ENCODE measurements at regions not wholly inside any gene's neighbourhood (a gene's known extent, or its start where the extent isn't known, plus 50 kb on each side); places are given as distances from the start of the nearest gene placed in this dataset.

DNA sequence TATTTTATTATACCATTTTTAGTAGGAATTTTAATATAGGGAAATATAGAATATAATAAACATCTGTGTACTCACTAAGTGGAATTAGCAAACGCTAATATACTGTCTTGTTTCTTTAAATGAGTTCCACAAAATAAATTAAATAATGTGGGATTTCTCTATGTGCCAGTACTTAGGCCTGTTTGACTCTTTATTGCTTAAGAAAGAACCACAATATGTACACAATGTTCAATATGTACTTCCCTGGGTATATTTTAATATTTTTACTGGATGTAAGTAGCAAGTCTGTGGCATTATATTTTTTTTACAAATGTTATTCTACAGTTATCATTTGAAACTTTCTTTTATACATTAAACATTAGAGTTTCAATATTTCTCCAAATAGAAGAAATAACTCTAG lies 92.5 kb upstream of the CARD18 start:
- H3K9me3 ChIP-seq (replicated peaks in 1 of 3) = no peaks in the 10 kb centered on the region
- TF ChIP-seq, protein P1, sequence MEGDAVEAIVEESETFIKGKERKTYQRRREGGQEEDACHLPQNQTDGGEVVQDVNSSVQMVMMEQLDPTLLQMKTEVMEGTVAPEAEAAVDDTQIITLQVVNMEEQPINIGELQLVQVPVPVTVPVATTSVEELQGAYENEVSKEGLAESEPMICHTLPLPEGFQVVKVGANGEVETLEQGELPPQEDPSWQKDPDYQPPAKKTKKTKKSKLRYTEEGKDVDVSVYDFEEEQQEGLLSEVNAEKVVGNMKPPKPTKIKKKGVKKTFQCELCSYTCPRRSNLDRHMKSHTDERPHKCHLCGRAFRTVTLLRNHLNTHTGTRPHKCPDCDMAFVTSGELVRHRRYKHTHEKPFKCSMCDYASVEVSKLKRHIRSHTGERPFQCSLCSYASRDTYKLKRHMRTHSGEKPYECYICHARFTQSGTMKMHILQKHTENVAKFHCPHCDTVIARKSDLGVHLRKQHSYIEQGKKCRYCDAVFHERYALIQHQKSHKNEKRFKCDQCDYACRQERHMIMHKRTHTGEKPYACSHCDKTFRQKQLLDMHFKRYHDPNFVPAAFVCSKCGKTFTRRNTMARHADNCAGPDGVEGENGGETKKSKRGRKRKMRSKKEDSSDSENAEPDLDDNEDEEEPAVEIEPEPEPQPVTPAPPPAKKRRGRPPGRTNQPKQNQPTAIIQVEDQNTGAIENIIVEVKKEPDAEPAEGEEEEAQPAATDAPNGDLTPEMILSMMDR (IDR thresholded peaks at IDR 0.05) = no peak
- TF ChIP-seq POLR2A (IDR thresholded peaks at IDR 0.05) = no peak
- H3K4me3 ChIP-seq = no peak overlapping the region
- no peaks in the 10 kb centered on the region for H3K27me3 ChIP-seq
- no peaks in the 10 kb centered on the region for H3K36me3 ChIP-seq (replicated peaks in 1 of 2)
- no peak for DNase-seq
- intact Hi-C loops (cut with DNase I) = no loop called here
- no peak overlapping the region for H3K27ac ChIP-seq
- WGBS, 4 donors = 65 to 88% (median 68%) methylated on average over 1 of the region's 1 CpG
- no peaks in the 10 kb centered on the region for H3K4me1 ChIP-seq (replicated peaks in 1 of 2)

DNA sequence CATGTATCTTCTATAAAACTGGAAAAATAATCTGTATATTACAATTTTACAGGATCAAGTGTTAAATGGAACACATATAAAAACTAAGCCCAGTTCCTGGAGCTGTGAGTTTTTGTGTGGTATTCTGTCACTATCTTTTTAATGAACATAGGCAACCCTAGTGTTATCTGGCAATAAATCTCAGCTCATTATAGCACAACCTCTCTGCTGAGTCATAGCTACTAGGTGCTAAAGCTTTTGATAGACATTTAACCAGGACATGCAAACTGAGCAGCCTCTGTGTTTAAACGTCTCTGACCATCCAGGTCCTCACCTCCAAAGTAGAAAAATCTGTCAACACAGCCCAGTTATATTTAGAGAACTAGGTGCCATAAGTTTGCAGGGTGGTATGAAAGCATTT lies 91.0 kb upstream of the CARD18 start:
- H3K4me3 ChIP-seq = no peak overlapping the region
- no peaks in the 10 kb centered on the region for H3K9me3 ChIP-seq (replicated peaks in 1 of 3)
- WGBS, 4 donors = 50 to 73% (median 63%) methylated on average over 1 of the region's 1 CpG
- intact Hi-C loops (cut with DNase I) = no loop called here
- no peaks in the 10 kb centered on the region for H3K4me1 ChIP-seq (replicated peaks in 1 of 2)
- H3K36me3 ChIP-seq (replicated peaks in 1 of 2) = no peaks in the 10 kb centered on the region
- no peak overlapping the region for H3K27ac ChIP-seq
- DNase-seq = no peak
- H3K27me3 ChIP-seq = no peaks in the 10 kb centered on the region
- no peak for TF ChIP-seq POLR2A (IDR thresholded peaks at IDR 0.05)
- TF ChIP-seq, protein P1 (IDR thresholded peaks at IDR 0.05) = no peak

DNA sequence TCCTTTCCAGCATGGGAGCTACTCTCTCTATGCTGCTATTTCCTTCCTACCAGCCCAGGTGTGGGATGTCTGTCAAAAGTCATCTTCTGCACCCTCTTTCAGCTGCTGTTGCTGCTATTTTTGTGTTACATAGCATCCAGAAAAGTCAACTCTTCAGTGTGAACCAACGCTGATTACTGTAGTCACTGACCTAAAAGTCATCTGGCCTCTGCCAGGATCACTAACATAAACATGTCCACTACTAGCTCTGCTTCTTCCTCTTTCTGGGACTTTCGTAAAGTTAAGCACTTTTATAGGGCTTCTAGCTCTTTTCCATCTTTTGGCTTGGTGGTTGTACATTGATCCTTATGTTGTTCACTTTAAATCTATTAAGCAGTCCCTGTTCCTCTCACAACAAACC lies 90.2 kb upstream of the CARD18 start:
- Histone ChIP-seq H3K9me3 (replicated peaks in 1 of 3) (no peaks in the 10 kb centered on the region), H3K27ac (no peak overlapping the region), H3K27me3 (no peaks in the 10 kb centered on the region), H3K4me1 (replicated peaks in 1 of 2) (no peaks in the 10 kb centered on the region), H3K36me3 (replicated peaks in 1 of 2) (no peaks in the 10 kb centered on the region), H3K4me3 (no peak overlapping the region)
- 54 to 78% (median 69%) methylated on average over 2 of the region's 2 CpGs for WGBS, 4 donors
- DNase-seq = no peak
- intact Hi-C loops (cut with DNase I) = no loop called here
- TF ChIP-seq POLR2A (IDR thresholded peaks at IDR 0.05) = no peak
- TF ChIP-seq, protein P1 (IDR thresholded peaks at IDR 0.05) = no peak

DNA sequence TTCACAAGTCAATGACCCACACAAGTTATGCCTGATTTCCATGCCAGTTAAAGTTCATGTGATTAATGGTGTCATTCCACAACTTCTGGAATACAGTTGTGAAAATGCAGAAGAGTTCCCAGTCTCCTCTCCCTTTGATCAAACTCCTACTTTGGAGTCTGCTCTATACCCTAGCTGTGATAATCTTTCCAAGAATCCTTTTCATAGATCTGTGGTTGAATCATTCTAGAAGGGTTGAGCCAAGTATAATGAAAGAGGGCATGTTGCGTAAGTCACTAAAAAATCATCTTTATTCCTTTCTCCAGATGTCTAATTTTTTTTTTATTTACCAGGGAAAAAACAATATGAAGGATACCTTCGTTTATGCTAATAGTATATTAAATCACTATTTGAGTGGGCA lies 89.7 kb upstream of the CARD18 start:
- Histone ChIP-seq H3K9me3 (replicated peaks in 1 of 3) (no peaks in the 10 kb centered on the region), H3K4me1 (replicated peaks in 1 of 2) (no peaks in the 10 kb centered on the region), H3K36me3 (replicated peaks in 1 of 2) (no peaks in the 10 kb centered on the region), H3K4me3 (no peak overlapping the region), H3K27me3 (no peaks in the 10 kb centered on the region), H3K27ac (no peak overlapping the region)
- DNase-seq = no peak
- intact Hi-C loops (cut with DNase I) = no loop called here
- 67 to 82% (median 72%) methylated on average over 2 of the region's 2 CpGs for WGBS, 4 donors
- TF ChIP-seq, protein P1 (IDR thresholded peaks at IDR 0.05) = no peak
- TF ChIP-seq POLR2A (IDR thresholded peaks at IDR 0.05) = no peak
